MV-4-11 (cell line): ENCODE measurements at regions not wholly inside any gene's neighbourhood (a gene's known extent, or its start where the extent isn't known, plus 50 kb on each side); places are given as distances from the start of the nearest gene placed in this dataset.

Source experiments
- DNase-seq: peaks from one replicate; lab custom pipeline; 2025; lab: John Stamatoyannopoulos, UW

DNA sequence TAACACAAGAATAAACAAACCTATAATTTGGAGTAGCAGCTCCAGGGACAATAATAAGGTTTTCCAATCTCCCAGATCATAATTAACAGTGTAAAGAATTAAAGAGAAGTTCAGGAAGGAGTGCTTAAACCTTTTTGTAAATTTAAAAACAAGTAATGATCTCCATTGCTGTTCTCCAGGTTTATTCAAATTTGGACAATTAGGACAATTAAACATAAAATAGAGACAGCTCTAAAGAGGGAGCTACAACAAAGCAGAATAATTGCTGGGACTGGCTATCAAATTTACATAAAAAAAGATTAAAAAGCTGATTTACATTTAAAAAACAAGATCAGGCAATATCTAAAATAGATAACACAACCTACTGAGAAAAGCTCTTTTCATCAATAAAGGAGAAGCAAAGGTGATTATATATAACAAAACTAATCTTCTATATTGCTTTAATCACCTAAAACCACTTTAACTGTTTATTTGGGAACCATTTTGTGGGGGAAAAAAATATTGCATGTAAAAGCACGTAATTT is 80.1 kb upstream of the CREB1 start:
- no peak for DNase-seq

GRCh38 chr2:207450186-207450585 is 79.6 kb upstream of the CREB1 start:
- no peak for DNase-seq

GRCh38 chr2:207458582-207458981 is 71.2 kb upstream of the CREB1 start:
- no peak for DNase-seq

- peak; percentile 61 for DNase-seq
Measured at GRCh38 chr2:207459990-207460757, 69.6 kb upstream of the CREB1 start.

DNA sequence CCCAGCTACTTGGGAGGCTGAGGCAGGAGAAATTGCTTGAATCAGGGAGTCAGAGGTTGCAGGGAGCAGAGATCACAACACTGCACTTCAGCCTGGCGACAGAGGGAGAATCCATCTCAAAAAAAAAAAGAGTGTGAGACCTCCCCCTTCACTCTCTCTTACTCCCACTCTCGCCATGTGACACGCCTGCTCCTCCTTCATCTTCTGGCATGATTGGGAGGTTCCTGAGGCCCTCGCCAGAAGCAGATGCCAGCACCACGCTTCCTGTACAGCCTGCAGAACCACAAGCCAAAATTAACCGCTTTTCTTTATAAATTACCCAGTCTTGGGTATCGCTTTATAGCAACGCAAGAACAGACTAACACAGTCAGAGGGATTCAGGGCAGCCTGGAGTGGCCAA is 66.3 kb upstream of the CREB1 start:
- DNase-seq: peak; percentile 8

- no peak for DNase-seq
Measured at GRCh38 chr2:207464007-207464406, 65.8 kb upstream of the CREB1 start.

- no peak for DNase-seq
Measured at GRCh38 chr2:207465894-207466293, 63.9 kb upstream of the CREB1 start.

- no peak for DNase-seq
Measured at GRCh38 chr2:207467716-207468347, 61.9 kb upstream of the CREB1 start.

DNA sequence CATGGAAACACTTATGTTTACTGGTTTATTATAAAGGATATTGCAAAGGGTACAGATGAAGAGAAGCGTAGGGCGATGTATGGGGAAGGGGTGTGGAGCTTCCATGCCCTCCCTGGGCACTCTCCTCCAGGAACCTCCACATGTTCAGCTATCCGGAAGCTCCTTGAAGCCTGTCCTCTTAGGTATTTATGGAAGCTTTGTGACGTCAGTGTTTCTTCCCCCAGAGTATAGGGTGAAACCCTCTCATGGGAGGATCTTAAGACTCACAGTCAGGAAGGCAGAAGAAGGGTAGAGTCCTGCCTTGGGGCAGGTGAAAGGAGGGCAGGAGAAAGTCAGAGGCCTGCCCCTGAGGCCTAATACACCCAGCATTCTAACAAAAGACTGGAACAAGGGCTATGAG is 61.3 kb upstream of the CREB1 start:
- DNase-seq: no peak

GRCh38 chr2:207469451-207469850 is 60.3 kb upstream of the CREB1 start:
- no peak for DNase-seq

DNA sequence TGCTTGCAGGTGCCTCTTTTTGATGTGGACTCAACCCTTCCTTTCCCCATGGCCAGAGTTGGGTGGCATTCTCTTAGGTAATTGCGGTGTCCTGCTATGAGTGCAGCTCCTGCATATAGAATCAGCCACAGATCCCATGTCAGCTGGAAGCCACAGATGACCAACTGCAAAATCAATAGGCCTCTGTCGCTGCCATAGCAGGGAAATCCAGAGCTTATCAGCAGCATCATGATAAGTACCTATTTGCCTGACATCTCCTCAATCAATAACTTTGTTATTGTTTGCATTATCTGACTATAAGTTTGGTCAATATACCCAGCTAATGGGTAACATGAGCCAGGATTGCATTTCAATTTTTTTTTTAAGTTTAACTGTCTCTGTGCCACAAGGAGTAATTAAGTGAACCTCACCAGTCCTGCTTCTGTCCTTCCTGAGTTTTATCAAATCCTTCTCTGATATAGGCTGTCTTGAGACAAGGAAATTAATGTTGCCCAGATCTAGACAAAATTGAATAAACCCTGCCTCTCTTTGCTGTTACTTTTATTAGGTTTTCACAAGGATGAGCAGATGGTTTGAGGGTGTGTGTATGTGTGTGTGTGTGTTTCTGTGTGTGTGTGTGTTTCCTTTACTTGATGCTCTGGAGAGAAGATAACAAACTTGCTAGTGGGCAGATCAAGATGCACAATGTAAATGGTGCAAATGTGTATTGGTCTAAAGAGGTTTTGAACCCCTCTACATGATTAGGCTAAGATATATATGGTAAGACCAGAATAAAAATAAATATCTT is 59.6 kb upstream of the CREB1 start:
- no peak for DNase-seq

GRCh38 chr2:207471261-207471660 is 58.5 kb upstream of the CREB1 start:
- DNase-seq: no peak

DNA sequence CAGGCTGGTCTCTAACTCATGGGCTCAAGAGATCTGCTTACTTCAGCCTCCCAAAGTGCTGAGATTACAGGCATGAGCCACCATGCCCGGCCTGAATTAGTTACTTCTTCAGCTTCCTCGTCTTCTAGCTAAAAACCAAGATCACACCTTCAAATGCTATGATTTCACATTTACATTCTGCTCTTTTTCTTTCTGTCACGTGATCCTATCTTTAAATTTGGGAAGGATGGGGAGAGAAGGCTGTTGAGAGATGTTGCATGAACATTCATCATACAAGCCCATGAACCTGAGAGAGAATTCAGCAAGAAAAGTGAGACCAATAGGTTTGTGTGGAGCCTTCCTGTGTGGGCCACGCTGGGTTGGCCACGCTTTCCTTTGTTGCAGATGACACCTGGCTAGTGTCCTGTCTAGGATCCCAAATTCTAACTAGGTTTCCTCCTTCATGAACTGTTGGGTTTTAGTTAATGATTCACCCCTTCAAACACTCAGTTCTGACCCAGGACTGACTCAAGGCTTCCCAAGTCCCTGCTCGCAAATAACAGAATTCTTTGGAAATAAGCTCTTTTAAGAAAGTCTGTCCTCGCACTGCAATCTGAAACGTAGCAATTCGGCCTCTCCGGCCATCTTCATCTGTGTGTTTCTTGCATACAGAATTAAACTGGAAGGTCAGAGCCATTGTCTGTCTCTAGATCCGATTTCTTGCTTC is 57.3 kb upstream of the CREB1 start:
- DNase-seq: no peak

GRCh38 chr2:207473049-207473930 is 56.5 kb upstream of the CREB1 start:
- peak; percentile 67 for DNase-seq

DNA sequence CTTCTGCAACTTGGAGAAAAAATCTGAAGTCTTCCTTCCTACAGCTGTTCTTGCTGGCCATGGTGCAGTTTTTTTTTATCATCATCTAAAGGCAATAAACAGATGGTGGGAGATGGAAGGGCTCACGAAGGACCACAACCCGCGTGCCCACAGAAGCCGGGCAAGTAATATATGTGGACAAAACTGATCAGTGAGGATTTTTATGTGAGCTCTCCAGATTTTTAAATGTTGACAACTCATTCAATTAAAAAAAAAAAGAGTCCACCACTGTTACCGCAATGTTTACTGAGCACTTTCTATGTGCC is 55.9 kb upstream of the CREB1 start:
- DNase-seq: no peak

- DNase-seq: peak; percentile 46
Measured at GRCh38 chr2:207474863-207475485, 54.8 kb upstream of the CREB1 start.

DNA sequence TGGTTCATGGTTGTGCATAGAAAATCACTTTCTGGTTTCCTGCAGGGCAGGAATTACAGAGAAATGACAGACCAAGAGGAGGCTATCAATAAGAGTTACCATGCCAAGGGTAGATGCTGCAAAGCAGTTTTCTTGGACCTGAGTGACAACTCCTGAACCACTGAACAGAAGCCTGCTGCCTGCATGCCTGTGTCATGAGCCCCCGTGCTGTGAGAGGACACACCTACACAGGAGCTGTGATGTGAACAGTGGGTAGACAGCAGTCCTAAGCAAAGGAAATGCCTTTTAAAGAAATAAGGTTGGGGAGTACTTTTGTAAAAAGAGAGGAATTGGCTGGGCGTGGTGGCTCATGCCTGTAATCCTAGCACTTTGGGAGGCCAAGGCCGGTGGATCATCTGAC is 54.2 kb upstream of the CREB1 start:
- no peak for DNase-seq

GRCh38 chr2:207477896-207478295 is 51.9 kb upstream of the CREB1 start:
- DNase-seq: no peak

- DNase-seq: peak; percentile 25
Measured at GRCh38 chr2:207478572-207478971, 51.2 kb upstream of the CREB1 start.

DNA sequence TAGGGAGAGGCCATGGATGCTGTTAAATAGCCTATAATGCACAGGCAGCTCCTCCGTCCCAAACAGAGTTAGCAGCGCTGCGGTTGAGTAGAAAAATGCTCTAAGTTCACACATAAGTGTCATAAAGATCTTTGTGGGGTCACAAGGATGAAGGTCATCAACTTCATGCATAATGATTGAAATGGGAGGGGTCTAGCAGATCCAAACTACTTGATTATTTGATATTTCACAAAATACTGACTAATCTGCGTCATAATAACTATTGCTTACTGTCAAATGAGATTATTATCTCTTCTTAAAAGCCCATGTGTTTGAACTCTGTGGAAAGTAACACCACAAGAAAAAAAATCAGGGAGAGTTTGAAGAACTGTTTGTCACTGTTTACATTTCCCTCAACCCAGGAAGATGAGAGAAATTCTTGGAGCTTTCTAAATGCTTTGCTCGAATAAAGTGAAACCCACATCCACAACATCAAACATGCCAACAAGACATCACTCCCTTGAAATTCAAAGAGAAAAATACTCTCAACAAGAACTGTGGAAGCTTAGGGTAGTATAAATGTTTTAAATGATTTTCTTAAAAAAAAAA is 50.5 kb upstream of the CREB1 start:
- DNase-seq: no peak
